ENCODE measurements at regions not wholly inside any gene's neighbourhood (a gene's known extent, or its start where the extent isn't known, plus 50 kb on each side); places are given as distances from the start of the nearest gene placed in this dataset.

DNA sequence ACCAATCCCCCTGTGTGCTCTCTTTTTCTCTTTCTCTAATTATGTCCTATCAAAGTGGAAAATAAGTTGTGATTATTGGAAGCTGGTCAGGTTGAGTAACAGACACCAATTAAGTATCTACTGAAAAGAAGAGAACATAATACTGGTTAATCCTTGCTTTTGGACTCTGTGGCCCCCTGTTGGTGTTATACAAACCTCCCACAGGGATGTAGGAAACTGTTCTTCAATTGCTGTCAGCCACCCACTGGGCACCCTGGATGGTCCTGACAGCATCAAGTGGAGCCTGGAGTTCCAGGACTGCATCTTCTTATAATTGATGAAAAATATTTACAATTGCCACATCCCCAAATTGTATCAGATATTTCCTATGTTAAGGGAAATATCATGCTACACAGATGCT is 939.7 kb downstream of the KCNMA1 start:
- Histone ChIP-seq H3K36me3 (ENCODE audit: control insufficient read depth, insufficient read depth, low read length) (no peaks in the 10 kb centered on the region), H3K4me3 (replicated peaks; ENCODE audit: low read depth, low read length) (no peak overlapping the region), H3K27me3 (replicated peaks; ENCODE audit: control insufficient read depth, insufficient read depth, low read length) (no peaks in the 10 kb centered on the region)
- DNase-seq (ENCODE audit: extremely low read depth, insufficient read length), result no peak
- TF ChIP-seq, protein P1, sequence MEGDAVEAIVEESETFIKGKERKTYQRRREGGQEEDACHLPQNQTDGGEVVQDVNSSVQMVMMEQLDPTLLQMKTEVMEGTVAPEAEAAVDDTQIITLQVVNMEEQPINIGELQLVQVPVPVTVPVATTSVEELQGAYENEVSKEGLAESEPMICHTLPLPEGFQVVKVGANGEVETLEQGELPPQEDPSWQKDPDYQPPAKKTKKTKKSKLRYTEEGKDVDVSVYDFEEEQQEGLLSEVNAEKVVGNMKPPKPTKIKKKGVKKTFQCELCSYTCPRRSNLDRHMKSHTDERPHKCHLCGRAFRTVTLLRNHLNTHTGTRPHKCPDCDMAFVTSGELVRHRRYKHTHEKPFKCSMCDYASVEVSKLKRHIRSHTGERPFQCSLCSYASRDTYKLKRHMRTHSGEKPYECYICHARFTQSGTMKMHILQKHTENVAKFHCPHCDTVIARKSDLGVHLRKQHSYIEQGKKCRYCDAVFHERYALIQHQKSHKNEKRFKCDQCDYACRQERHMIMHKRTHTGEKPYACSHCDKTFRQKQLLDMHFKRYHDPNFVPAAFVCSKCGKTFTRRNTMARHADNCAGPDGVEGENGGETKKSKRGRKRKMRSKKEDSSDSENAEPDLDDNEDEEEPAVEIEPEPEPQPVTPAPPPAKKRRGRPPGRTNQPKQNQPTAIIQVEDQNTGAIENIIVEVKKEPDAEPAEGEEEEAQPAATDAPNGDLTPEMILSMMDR (IDR thresholded peaks at IDR 0.05; ENCODE audit: insufficient read depth, low read length, poor library complexity, severe bottlenecking), result peak; percentile 7

DNA sequence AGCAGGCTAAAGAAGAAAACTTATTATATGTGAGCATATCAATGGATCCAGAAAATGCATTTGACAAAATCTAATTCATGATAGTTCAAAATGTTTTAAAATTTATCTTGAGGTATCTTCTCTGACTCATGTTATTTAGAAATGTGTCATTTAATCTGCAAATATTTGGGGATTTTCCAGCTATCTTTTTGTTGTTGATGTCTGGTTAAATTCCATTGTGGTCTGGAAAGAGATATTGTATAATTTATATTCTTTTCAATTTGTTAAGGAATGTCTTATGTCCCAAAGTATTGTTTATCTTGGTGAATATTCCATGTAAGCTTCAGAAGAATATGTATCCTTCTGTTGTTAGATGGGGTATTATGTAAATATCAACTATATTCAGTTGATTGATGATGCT is 942.5 kb downstream of the KCNMA1 start:
- Histone ChIP-seq H3K4me3 (replicated peaks; ENCODE audit: low read depth, low read length) (no peak overlapping the region), H3K36me3 (ENCODE audit: control insufficient read depth, insufficient read depth, low read length) (no peaks in the 10 kb centered on the region), H3K27me3 (replicated peaks; ENCODE audit: control insufficient read depth, insufficient read depth, low read length) (no peaks in the 10 kb centered on the region)
- DNase-seq (ENCODE audit: extremely low read depth, insufficient read length), result no peak
- TF ChIP-seq, protein P1 (IDR thresholded peaks at IDR 0.05; ENCODE audit: insufficient read depth, low read length, poor library complexity, severe bottlenecking), result no peak

DNA sequence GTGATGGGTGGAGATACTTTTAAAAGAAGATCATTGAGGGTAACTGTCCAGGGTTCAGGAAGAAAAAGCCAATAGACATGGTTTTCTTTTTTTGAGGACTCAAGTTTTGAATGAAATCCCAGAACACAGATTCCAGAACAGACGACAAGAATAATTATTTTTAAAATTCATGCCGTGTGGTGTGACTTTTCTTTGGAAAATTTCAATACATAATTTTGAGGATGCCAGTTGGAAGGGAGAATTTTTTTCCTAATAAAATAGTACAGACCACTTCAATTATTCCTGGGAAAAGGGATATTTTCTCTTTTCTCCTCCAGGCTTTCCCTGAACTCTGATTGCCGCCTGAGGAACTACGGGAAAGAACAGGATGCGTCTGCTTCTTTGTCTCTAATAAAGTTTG is 951.4 kb downstream of the KCNMA1 start:
- H3K27me3 ChIP-seq (replicated peaks; ENCODE audit: control insufficient read depth, insufficient read depth, low read length), result no peaks in the 10 kb centered on the region
- H3K4me3 ChIP-seq (replicated peaks; ENCODE audit: low read depth, low read length), result no peak overlapping the region
- no peaks in the 10 kb centered on the region for H3K36me3 ChIP-seq (ENCODE audit: control insufficient read depth, insufficient read depth, low read length)
- no peak for DNase-seq (ENCODE audit: extremely low read depth, insufficient read length)
- TF ChIP-seq, protein P1 (IDR thresholded peaks at IDR 0.05; ENCODE audit: insufficient read depth, low read length, poor library complexity, severe bottlenecking), result no peak

DNA sequence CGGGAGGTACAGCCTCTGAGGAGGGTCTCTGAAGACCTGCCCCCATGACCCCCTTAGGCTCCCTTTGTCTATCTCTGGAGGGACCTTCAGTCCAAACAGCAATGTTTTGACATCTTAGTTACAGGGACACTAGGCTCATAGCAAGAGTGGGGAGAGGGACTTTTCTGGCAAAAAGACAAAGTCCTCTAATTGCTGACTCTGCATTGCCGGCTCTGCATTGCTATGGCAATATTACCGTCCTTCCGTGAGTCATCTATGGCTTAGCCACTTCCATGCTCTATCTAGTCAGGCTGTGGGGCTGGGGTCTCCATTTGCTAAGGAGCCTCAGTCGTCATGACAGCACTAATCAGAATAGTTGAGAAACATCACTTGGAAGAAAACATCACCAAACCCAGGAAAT is 952.6 kb downstream of the KCNMA1 start:
- no peak for DNase-seq (ENCODE audit: extremely low read depth, insufficient read length)
- Histone ChIP-seq H3K27me3 (replicated peaks; ENCODE audit: control insufficient read depth, insufficient read depth, low read length) (no peaks in the 10 kb centered on the region), H3K36me3 (ENCODE audit: control insufficient read depth, insufficient read depth, low read length) (no peaks in the 10 kb centered on the region), H3K4me3 (replicated peaks; ENCODE audit: low read depth, low read length) (no peak overlapping the region)
- TF ChIP-seq, protein P1 (IDR thresholded peaks at IDR 0.05; ENCODE audit: insufficient read depth, low read length, poor library complexity, severe bottlenecking), result no peak

- TF ChIP-seq, protein P1 (IDR thresholded peaks at IDR 0.05; ENCODE audit: insufficient read depth, low read length, poor library complexity, severe bottlenecking), result no peak
- no peak overlapping the region for H3K4me3 ChIP-seq (replicated peaks; ENCODE audit: low read depth, low read length)
- DNase-seq (ENCODE audit: extremely low read depth, insufficient read length), result no peak
- H3K36me3 ChIP-seq (ENCODE audit: control insufficient read depth, insufficient read depth, low read length), result no peaks in the 10 kb centered on the region
- H3K27me3 ChIP-seq (replicated peaks; ENCODE audit: control insufficient read depth, insufficient read depth, low read length), result no peaks in the 10 kb centered on the region
Measured at GRCh38 chr10:76681153-76681552, 956.5 kb downstream of the KCNMA1 start.

DNA sequence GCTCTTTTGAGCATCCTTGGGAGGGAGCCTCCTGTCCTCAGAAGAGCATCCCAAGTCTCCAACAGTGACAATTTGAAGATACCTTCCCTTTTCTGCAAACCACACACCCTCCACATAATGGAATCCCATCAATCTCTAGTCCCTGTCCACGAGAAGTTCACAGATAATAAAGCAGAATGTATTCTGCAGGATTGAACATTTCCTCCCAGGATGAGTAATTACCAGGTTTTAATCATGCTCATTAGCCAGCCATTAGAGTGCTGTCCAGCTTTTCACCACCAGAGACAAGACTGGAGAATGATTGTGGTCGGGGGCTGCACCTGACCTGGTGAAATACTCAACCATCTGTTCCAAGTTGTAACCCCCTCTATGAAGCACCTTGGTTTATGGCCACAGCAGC is 958.6 kb downstream of the KCNMA1 start:
- H3K27me3 ChIP-seq (replicated peaks; ENCODE audit: control insufficient read depth, insufficient read depth, low read length), result no peaks in the 10 kb centered on the region
- TF ChIP-seq, protein P1 (IDR thresholded peaks at IDR 0.05; ENCODE audit: insufficient read depth, low read length, poor library complexity, severe bottlenecking), result no peak
- H3K36me3 ChIP-seq (ENCODE audit: control insufficient read depth, insufficient read depth, low read length), result no peaks in the 10 kb centered on the region
- H3K4me3 ChIP-seq (replicated peaks; ENCODE audit: low read depth, low read length), result no peak overlapping the region
- DNase-seq (ENCODE audit: extremely low read depth, insufficient read length), result no peak
